HepG2 (cell line): ENCODE measurements at regions not wholly inside any gene's neighbourhood (a gene's known extent, or its start where the extent isn't known, plus 50 kb on each side); places are given as distances from the start of the nearest gene placed in this dataset.

Experiments used
- ATAC-seq: fragments of 200-7000 bp; cut with Tn5 transposase; 3 replicates; pipeline ENCODE4 v1.9.1; 2020; ENCODE audit warnings: mild to moderate bottlenecking, moderate library complexity
- BruUV-seq: library from RNA; stranded (reverse); fragments of 400-500 nt; replicated peaks from 2 replicates; lab custom pipeline; 2021; lab: Mats Ljungman, UMichigan
- CTCF ChIA-PET: fragments of 300-600 bp; formaldehyde crosslinking; extraction: SDS; loops from one replicate; lab custom pipeline; 2021; ENCODE audit warnings: low total read pairs, inconsistent platforms, low intra/inter-chr PET ratio; lab: Yijun Ruan, JAX
- POLR2A ChIA-PET: fragments of 350-600 bp; sonication (Branson Sonifier 250); formaldehyde crosslinking; loops from one replicate; lab custom pipeline; 2020; ENCODE audit warnings: antibody characterized with exemption, inconsistent platforms; lab: Yijun Ruan, JAX
- DNase-seq: peaks from one replicate; pipeline ENCODE4 v3.0.0-alpha.2; 2015; ENCODE audit warnings: low spot score
- FAIRE-seq: peaks from 3 replicates; lab custom pipeline; 2011; peaks lifted over from hg19 to GRCh38; lab: Jason Lieb, UNC
- H2AFZ ChIP-seq: one replicate; pipeline ENCODE4 v1.6.1; 2011; ENCODE audit warnings: low read length, inconsistent platforms
- H3K27ac ChIP-seq: fragments of 300-600 bp; 3 replicates; pipeline ENCODE4 v1.8.0; 2011; ENCODE audit warnings: mixed run types, mild to moderate bottlenecking, mixed read lengths, low read length, inconsistent platforms; ENCODE audit not compliant: insufficient read depth; ENCODE audit errors: extremely low read length
- H3K27me3 ChIP-seq, 2 experiments: fragments of 200-600 bp in 1 of 2; 2 replicates in 1 of 2; 3 replicates in 1 of 2; pipeline versions ENCODE4 v1.6.0 to v1.8.0; 2011; ENCODE audit warnings: low read length in 2 of 2, mild to moderate bottlenecking in 2 of 2, moderate library complexity in 2 of 2, inconsistent platforms in 1 of 2; ENCODE audit not compliant: insufficient read depth in 2 of 2, control insufficient read depth in 1 of 2
- H3K36me3 ChIP-seq, 2 experiments: fragments of 200-600 bp in 1 of 2; replicated peaks in 1 of 2; 2 replicates in 1 of 2; 3 replicates in 1 of 2; pipeline versions ENCODE4 v1.5.1 to v1.8.0; 2011; ENCODE audit warnings: low read length in 2 of 2, inconsistent platforms in 1 of 2; ENCODE audit not compliant: insufficient read depth in 2 of 2, control insufficient read depth in 1 of 2
- H3K4me1 ChIP-seq: 2 replicates; pipeline ENCODE4 v1.5.1; 2012; ENCODE audit warnings: low read length, inconsistent platforms; ENCODE audit not compliant: insufficient read depth
- H3K4me2 ChIP-seq: 2 replicates; pipeline ENCODE4 v1.6.0; 2011; ENCODE audit warnings: low read depth, low read length, inconsistent platforms
- H3K4me3 ChIP-seq, 3 experiments: fragments of 200-600 bp in 1 of 3; sonication (generic), shearing (Covaris generic) in 1 of 3; replicated peaks in 1 of 3; 2 replicates each; pipeline ENCODE4 v1.5.1; 2011 to 2016; ENCODE audit warnings: low read length in 3 of 3, inconsistent platforms in 2 of 3, low read depth in 2 of 3, mild to moderate bottlenecking in 2 of 3, control low read depth in 1 of 3, mixed read lengths in 1 of 3; ENCODE audit not compliant: insufficient read depth in 1 of 3
- H3K79me2 ChIP-seq: one replicate; pipeline ENCODE4 v1.6.1; 2011; ENCODE audit warnings: low read length, inconsistent platforms; ENCODE audit not compliant: insufficient read depth
- H3K9ac ChIP-seq: 2 replicates; pipeline ENCODE4 v1.6.0; 2011; ENCODE audit warnings: mild to moderate bottlenecking, low read depth, low read length, inconsistent platforms; ENCODE audit not compliant: insufficient read depth
- H3K9me3 ChIP-seq: 2 replicates; pipeline ENCODE4 v1.5.1; 2012; ENCODE audit warnings: mild to moderate bottlenecking, low read length
- H4K20me1 ChIP-seq: 2 replicates; pipeline ENCODE4 v1.6.0; 2011; ENCODE audit warnings: inconsistent platforms, mild to moderate bottlenecking, low read length, moderate library complexity; ENCODE audit not compliant: insufficient read depth
- GABPA ChIP-seq, 2 experiments: IDR thresholded peaks; 2 replicates each; pipeline ENCODE4 v1.6.1; 2011 to 2016; ENCODE audit warnings: low read depth in 2 of 2, low read length in 1 of 2, missing biosample characterization in 1 of 2, missing genetic modification characterization in 1 of 2
- HNRNPUL1 ChIP-seq: fragments of 200-400 bp; formaldehyde crosslinking; IDR thresholded peaks from 2 replicates; pipeline ENCODE4 v1.6.1; 2017; ENCODE audit warnings: low read depth, mild to moderate bottlenecking, low read length, moderate library complexity
- HOXA3 ChIP-seq: sonication (generic); formaldehyde crosslinking; IDR thresholded peaks from 2 replicates; pipeline ENCODE4 v1.5.0; 2020; ENCODE audit warnings: missing genetic modification reagents
- HOXA9 ChIP-seq: sonication (generic); formaldehyde crosslinking; IDR thresholded peaks from 2 replicates; pipeline ENCODE4 v1.8.1; 2022; ENCODE audit warnings: missing genetic modification reagents, mild to moderate bottlenecking, moderate library complexity, borderline replicate concordance
- MAFF ChIP-seq: IDR thresholded peaks from 2 replicates; pipeline ENCODE4 v1.6.1; 2011; ENCODE audit warnings: low read depth, low read length, improper control_type of control experiment
- MAFK ChIP-seq, 2 experiments: IDR thresholded peaks in 1 of 2; conservative IDR thresholded peaks in 1 of 2; 2 replicates each; pipeline ENCODE4 v1.6.1; 2011; ENCODE audit warnings: improper control_type of control experiment in 2 of 2, low read length in 2 of 2
- RFXAP ChIP-seq: sonication (generic); formaldehyde crosslinking; IDR thresholded peaks from 2 replicates; pipeline ENCODE4 v1.4.0; 2020; ENCODE audit warnings: missing genetic modification reagents, borderline replicate concordance
- TP53 ChIP-seq: sonication (generic); formaldehyde crosslinking; conservative IDR thresholded peaks from 2 replicates; pipeline ENCODE4 v1.4.0; 2020; ENCODE audit warnings: missing genetic modification reagents
- WGBS: methylation state at CpG from one replicate; pipeline ENCODE4 v1.1.6; 2017; ENCODE audit warnings: low lambda C conversion rate; 5-methylcytosine and 5-hydroxymethylcytosine counted together
- in situ Hi-C: cut with HindIII; loops from 2 replicates; pipeline ENCODE4 v1.10.0; 2017; ENCODE audit warnings: low pct_unique_long_range_greater_than_20kb; ENCODE audit not compliant: extremely low pct_ligation_motif_present
- intact Hi-C: fragments of 100-400 bp; cut with micrococcal nuclease; formaldehyde crosslinking; loops from one replicate; pipeline ENCODE4 v1.10.0; 2022; ENCODE audit not compliant: unreplicated experiment
- TF ChIP-seq, protein P1 (sequence below): sonication (generic); formaldehyde crosslinking; IDR thresholded peaks from 2 replicates; pipeline ENCODE4 v1.4.0; 2020; ENCODE audit warnings: missing genetic modification reagents
- TF ChIP-seq, protein P2 (sequence below): sonication (generic); formaldehyde crosslinking; IDR thresholded peaks from 2 replicates; pipeline ENCODE4 v1.4.0; 2020; ENCODE audit warnings: missing genetic modification reagents
- TF ChIP-seq, protein P3 (sequence below): sonication (generic); formaldehyde crosslinking; IDR thresholded peaks from 2 replicates; pipeline ENCODE4 v1.4.0; 2020; ENCODE audit warnings: mild to moderate bottlenecking, missing genetic modification reagents, borderline replicate concordance

DNA sequence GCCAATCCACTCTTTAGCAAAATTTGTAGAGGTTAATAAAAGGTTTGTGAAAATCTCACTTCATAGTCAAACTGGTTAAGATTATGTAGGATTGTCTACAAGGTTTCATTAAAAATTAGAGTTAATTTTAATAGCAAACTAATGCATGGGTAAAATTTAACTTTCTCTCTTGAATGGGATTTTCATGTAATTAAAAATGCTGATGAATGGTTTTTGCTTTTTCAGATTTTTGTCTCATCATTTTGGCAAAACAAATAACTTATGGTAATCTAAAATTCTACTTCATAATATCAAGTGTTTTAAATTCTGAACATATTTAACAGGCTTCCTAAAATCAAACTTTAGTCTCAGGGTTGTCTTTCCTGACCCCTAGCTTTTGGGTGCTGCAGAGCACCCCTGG is 113.8 kb upstream of the FAM174A start:
- in situ Hi-C loops (no loop called here), intact Hi-C loops (no loop called here)
- no peak for ATAC-seq
- no peak for DNase-seq
- TF ChIP-seq HOXA9 (CRISPR knock-in tag), result no peak
- TF ChIP-seq, protein P1, sequence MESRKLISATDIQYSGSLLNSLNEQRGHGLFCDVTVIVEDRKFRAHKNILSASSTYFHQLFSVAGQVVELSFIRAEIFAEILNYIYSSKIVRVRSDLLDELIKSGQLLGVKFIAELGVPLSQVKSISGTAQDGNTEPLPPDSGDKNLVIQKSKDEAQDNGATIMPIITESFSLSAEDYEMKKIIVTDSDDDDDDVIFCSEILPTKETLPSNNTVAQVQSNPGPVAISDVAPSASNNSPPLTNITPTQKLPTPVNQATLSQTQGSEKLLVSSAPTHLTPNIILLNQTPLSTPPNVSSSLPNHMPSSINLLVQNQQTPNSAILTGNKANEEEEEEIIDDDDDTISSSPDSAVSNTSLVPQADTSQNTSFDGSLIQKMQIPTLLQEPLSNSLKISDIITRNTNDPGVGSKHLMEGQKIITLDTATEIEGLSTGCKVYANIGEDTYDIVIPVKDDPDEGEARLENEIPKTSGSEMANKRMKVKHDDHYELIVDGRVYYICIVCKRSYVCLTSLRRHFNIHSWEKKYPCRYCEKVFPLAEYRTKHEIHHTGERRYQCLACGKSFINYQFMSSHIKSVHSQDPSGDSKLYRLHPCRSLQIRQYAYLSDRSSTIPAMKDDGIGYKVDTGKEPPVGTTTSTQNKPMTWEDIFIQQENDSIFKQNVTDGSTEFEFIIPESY (CRISPR knock-in tag), result no peak
- TF ChIP-seq HOXA3 (CRISPR knock-in tag), result no peak
- no peak for TF ChIP-seq RFXAP (CRISPR knock-in tag)
- peak; percentile 70 to 80 for TF ChIP-seq MAFK (conservative IDR thresholded peaks at IDR 0.05 in 1 of 2, IDR thresholded peaks at IDR 0.05 in 1 of 2; ENCODE audit: low read length in 2 of 2)
- TF ChIP-seq MAFF, result peak; percentile 74; the same call in 1 of the 2 replicates
- ChIA-PET CTCF (no interaction called here), POLR2A (no interaction called here)
- Histone ChIP-seq H3K27me3 (no peaks in the 10 kb centered on the region), H2AFZ (no peak overlapping the region), H3K9ac (no peak overlapping the region), H3K4me2 (no peak overlapping the region), H3K4me1 (no peaks in the 10 kb centered on the region), H3K79me2 (no peaks in the 10 kb centered on the region), H4K20me1 (no peaks in the 10 kb centered on the region), H3K9me3 (no peaks in the 10 kb centered on the region), H3K36me3 (no peaks in the 10 kb centered on the region), H3K4me3 (no peak overlapping the region), H3K27ac (no peak overlapping the region)
- no peak for FAIRE-seq
- no TSS peak for BruUV-seq

DNA sequence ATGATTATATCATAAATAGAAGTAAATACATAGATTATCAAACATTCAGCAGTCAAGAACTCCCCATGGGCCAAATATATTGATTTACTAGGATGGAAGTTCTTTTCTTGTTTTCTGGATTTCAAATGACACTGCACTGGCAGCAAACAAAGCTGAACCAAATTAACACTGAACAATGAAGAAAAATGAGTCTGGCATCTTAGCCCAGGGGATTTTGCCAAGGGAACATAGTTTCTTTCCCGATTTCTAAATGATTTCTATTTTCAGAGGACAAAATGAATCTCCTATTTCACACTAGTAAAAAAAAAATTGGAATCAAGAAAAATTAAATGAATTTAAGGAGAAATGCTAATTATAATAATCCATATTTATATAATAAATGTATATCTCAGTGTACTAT is 116.9 kb upstream of the FAM174A start:
- FAIRE-seq (no peak), ATAC-seq (no peak), DNase-seq (no peak)
- POLR2A ChIA-PET, result no interaction called here
- no TSS peak for BruUV-seq
- Histone ChIP-seq H3K27ac (no peak overlapping the region), H3K9me3 (no peaks in the 10 kb centered on the region), H3K79me2 (no peaks in the 10 kb centered on the region), H3K9ac (no peak overlapping the region), H4K20me1 (no peaks in the 10 kb centered on the region), H3K36me3 (no peaks in the 10 kb centered on the region), H3K4me2 (no peak overlapping the region), H2AFZ (no peak overlapping the region), H3K4me1 (no peaks in the 10 kb centered on the region), H3K27me3 (no peaks in the 10 kb centered on the region), H3K4me3 (no peak overlapping the region)
- in situ Hi-C loops, result no loop called here
- intact Hi-C loops, result no loop called here
- CTCF ChIA-PET, result no interaction called here
- WGBS, result 0% methylated on average over 1 of the region's 1 CpG
- no peak for TF ChIP-seq TP53 (CRISPR knock-in tag)
- no peak for TF ChIP-seq GABPA (IDR thresholded peaks at IDR 0.05; ENCODE audit: low read depth, low read length)
- no peak for TF ChIP-seq GABPA (CRISPR knock-in tag; IDR thresholded peaks at IDR 0.05; ENCODE audit: low read depth)
- TF ChIP-seq, protein P2, sequence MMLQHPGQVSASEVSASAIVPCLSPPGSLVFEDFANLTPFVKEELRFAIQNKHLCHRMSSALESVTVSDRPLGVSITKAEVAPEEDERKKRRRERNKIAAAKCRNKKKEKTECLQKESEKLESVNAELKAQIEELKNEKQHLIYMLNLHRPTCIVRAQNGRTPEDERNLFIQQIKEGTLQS (CRISPR knock-in tag), result no peak
- TF ChIP-seq HNRNPUL1, result no peak
- TF ChIP-seq, protein P3, sequence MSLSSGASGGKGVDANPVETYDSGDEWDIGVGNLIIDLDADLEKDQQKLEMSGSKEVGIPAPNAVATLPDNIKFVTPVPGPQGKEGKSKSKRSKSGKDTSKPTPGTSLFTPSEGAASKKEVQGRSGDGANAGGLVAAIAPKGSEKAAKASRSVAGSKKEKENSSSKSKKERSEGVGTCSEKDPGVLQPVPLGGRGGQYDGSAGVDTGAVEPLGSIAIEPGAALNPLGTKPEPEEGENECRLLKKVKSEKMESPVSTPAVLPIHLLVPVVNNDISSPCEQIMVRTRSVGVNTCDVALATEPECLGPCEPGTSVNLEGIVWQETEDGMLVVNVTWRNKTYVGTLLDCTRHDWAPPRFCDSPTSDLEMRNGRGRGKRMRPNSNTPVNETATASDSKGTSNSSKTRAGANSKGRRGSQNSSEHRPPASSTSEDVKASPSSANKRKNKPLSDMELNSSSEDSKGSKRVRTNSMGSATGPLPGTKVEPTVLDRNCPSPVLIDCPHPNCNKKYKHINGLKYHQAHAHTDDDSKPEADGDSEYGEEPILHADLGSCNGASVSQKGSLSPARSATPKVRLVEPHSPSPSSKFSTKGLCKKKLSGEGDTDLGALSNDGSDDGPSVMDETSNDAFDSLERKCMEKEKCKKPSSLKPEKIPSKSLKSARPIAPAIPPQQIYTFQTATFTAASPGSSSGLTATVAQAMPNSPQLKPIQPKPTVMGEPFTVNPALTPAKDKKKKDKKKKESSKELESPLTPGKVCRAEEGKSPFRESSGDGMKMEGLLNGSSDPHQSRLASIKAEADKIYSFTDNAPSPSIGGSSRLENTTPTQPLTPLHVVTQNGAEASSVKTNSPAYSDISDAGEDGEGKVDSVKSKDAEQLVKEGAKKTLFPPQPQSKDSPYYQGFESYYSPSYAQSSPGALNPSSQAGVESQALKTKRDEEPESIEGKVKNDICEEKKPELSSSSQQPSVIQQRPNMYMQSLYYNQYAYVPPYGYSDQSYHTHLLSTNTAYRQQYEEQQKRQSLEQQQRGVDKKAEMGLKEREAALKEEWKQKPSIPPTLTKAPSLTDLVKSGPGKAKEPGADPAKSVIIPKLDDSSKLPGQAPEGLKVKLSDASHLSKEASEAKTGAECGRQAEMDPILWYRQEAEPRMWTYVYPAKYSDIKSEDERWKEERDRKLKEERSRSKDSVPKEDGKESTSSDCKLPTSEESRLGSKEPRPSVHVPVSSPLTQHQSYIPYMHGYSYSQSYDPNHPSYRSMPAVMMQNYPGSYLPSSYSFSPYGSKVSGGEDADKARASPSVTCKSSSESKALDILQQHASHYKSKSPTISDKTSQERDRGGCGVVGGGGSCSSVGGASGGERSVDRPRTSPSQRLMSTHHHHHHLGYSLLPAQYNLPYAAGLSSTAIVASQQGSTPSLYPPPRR (CRISPR knock-in tag), result no peak
